OCI-LY7 (cell line): ENCODE measurements at regions not wholly inside any gene's neighbourhood (a gene's known extent, or its start where the extent isn't known, plus 50 kb on each side); places are given as distances from the start of the nearest gene placed in this dataset.

Experiments used
- EZH2phosphoT487 ChIP-seq: fragments of 200-600 bp; sonication (generic); IDR thresholded peaks from 2 replicates; pipeline ENCODE4 v1.6.1; 2018; ENCODE audit warnings: low read depth, borderline replicate concordance, mild to moderate bottlenecking, mixed run types, antibody characterized with exemption, low read length, moderate library complexity, mixed read lengths
- TF ChIP-seq, protein P1 (sequence below): fragments of 200-600 bp; sonication (generic); conservative IDR thresholded peaks from 2 replicates; pipeline ENCODE4 v1.5.1; 2014; ENCODE audit warnings: mild to moderate bottlenecking, antibody characterized with exemption, low read length, moderate library complexity, mixed read lengths

DNA sequence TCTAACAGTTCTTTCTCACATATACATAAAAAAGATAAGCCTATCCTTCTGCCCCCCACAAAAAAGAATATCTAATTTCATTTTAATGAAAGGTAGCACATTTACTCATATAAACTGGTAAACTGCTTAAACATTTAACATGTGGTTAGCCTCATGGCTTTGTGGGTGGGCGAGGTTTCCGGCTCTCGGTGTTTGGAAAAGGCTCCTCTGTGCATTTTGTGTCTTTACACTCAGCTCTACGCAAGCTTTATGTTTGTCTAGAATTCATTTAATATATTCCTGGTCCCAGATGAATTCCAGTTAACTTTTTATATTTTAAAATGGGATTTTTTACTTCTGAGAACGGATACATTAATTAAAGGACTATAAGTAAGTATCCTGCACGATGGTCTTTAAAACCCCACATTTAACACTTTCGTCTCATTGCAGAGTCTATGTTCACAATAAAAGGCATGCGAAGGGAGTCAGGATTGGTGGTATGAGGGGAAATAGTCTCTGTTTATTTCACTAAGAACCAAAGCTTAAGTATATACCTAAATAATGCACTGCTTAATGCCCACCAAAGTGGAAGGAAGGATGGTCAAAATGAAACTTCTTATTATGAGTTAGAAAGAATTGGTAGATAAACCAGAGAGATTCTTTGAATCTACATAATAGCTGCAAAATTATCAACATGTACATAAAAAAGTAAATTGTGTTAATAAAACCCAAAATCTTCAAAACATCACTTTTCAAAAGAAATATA, 197.2 kb downstream of the CRPPA start:
- TF ChIP-seq, protein P1, sequence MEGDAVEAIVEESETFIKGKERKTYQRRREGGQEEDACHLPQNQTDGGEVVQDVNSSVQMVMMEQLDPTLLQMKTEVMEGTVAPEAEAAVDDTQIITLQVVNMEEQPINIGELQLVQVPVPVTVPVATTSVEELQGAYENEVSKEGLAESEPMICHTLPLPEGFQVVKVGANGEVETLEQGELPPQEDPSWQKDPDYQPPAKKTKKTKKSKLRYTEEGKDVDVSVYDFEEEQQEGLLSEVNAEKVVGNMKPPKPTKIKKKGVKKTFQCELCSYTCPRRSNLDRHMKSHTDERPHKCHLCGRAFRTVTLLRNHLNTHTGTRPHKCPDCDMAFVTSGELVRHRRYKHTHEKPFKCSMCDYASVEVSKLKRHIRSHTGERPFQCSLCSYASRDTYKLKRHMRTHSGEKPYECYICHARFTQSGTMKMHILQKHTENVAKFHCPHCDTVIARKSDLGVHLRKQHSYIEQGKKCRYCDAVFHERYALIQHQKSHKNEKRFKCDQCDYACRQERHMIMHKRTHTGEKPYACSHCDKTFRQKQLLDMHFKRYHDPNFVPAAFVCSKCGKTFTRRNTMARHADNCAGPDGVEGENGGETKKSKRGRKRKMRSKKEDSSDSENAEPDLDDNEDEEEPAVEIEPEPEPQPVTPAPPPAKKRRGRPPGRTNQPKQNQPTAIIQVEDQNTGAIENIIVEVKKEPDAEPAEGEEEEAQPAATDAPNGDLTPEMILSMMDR: no peak
- no peak for TF ChIP-seq EZH2phosphoT487
